Activated naive CD8-positive, alpha-beta T cell treated with anti-CD3 and anti-CD28 coated beads, Interleukin-2, amount 10 ng/mL, durations not matched to agents 7 days and 5 days (primary cell): ENCODE measurements at regions not wholly inside any gene's neighbourhood (a gene's known extent, or its start where the extent isn't known, plus 50 kb on each side); places are given as distances from the start of the nearest gene placed in this dataset.
A peak's percentile ranks its signal among the peaks of the same experiment; 100 is the strongest.

Source experiments
- ATAC-seq: fragments of 150-1000 bp; cut with Tn5 transposase; one replicate; pipeline ENCODE4 v1.10.0; 2021; ENCODE audit warnings: low read depth, moderate library complexity
- POLR2A ChIA-PET: fragments of 350-600 bp; sonication (Branson Sonifier 250); formaldehyde crosslinking; loops from one replicate; lab custom pipeline; 2021; ENCODE audit warnings: antibody characterized with exemption; lab: Charles Lee
- DNase-seq: peaks from one replicate; pipeline ENCODE4 v3.0.0; 2021
- H3K27ac Mint-ChIP-seq: one replicate; pipeline ENCODE4 v1.8.0; 2022; ENCODE audit warnings: mild to moderate bottlenecking, mixed read lengths
- H3K27me3 Mint-ChIP-seq: one replicate; pipeline ENCODE4 v1.8.0; 2022; ENCODE audit warnings: mild to moderate bottlenecking, moderate library complexity, mixed read lengths
- H3K36me3 Mint-ChIP-seq: one replicate; pipeline ENCODE4 v1.8.0; 2021; ENCODE audit warnings: mild to moderate bottlenecking, mixed read lengths
- H3K4me1 Mint-ChIP-seq: one replicate; pipeline ENCODE4 v1.8.0; 2021; ENCODE audit warnings: mixed read lengths
- H3K4me3 Mint-ChIP-seq: one replicate; pipeline ENCODE4 v1.8.0; 2022; ENCODE audit warnings: mild to moderate bottlenecking, moderate library complexity, mixed read lengths
- H3K9me3 Mint-ChIP-seq: one replicate; pipeline ENCODE4 v1.8.0; 2021; ENCODE audit warnings: mixed read lengths

- Mint-ChIP-seq H3K4me1 (peaks cover 14% of the 10 kb centered on the region), H3K27me3 (peaks cover 27% of the 10 kb centered on the region), H3K27ac (no peak overlapping the region), H3K36me3 (no peaks in the 10 kb centered on the region), H3K4me3 (no peak overlapping the region), H3K9me3 (peaks cover 2% of the 10 kb centered on the region)
- no peak for ATAC-seq
- no peak for DNase-seq
- POLR2A ChIA-PET, result no interaction called here
Observed at GRCh38 chr2:128732976-128733431, 414.3 kb upstream of the HS6ST1 start.

- POLR2A ChIA-PET, result no interaction called here
- Mint-ChIP-seq H3K4me1 (peaks cover 12% of the 10 kb centered on the region), H3K4me3 (no peak overlapping the region), H3K27ac (no peak overlapping the region), H3K9me3 (peaks cover 2% of the 10 kb centered on the region), H3K27me3 (peaks cover 27% of the 10 kb centered on the region), H3K36me3 (no peaks in the 10 kb centered on the region)
- no peak for DNase-seq
- no peak for ATAC-seq
Observed at GRCh38 chr2:128733450-128733849, 414.8 kb upstream of the HS6ST1 start.

GRCh38 chr2:128734521-128735295, 416.0 kb upstream of the HS6ST1 start:
- peak; percentile 48 for DNase-seq
- Mint-ChIP-seq H3K4me1 (peaks cover 12% of the 10 kb centered on the region), H3K27ac (peak overlapping the region; percentile 57), H3K36me3 (no peaks in the 10 kb centered on the region), H3K27me3 (peaks cover 27% of the 10 kb centered on the region), H3K4me3 (peak overlapping the region; percentile 45), H3K9me3 (no peaks in the 10 kb centered on the region)
- ATAC-seq, result peak; percentile 78
- POLR2A ChIA-PET, result no interaction called here

- H3K27me3 Mint-ChIP-seq, result peaks cover 27% of the 10 kb centered on the region
- ATAC-seq (no peak), DNase-seq (no peak)
- POLR2A ChIA-PET, result no interaction called here
- H3K9me3 Mint-ChIP-seq, result no peaks in the 10 kb centered on the region
- no peak overlapping the region for H3K27ac Mint-ChIP-seq
- peaks cover 12% of the 10 kb centered on the region for H3K4me1 Mint-ChIP-seq
- peak overlapping the region; percentile 45 for H3K4me3 Mint-ChIP-seq
- H3K36me3 Mint-ChIP-seq, result no peaks in the 10 kb centered on the region
Observed at GRCh38 chr2:128735296-128735960, 416.8 kb upstream of the HS6ST1 start.

GRCh38 chr2:128736046-128736688, 417.5 kb upstream of the HS6ST1 start:
- peaks cover 12% of the 10 kb centered on the region for H3K4me1 Mint-ChIP-seq
- POLR2A ChIA-PET, result no interaction called here
- no peaks in the 10 kb centered on the region for H3K36me3 Mint-ChIP-seq
- peaks cover 32% of the 10 kb centered on the region for H3K27me3 Mint-ChIP-seq
- ATAC-seq (no peak), DNase-seq (no peak)
- no peak overlapping the region for H3K27ac Mint-ChIP-seq
- peak overlapping the region; percentile 65 for H3K4me3 Mint-ChIP-seq
- H3K9me3 Mint-ChIP-seq, result no peaks in the 10 kb centered on the region

GRCh38 chr2:128736689-128737545, 418.2 kb upstream of the HS6ST1 start:
- H3K27ac Mint-ChIP-seq, result peak overlapping the region; percentile 40
- POLR2A ChIA-PET, result no interaction called here
- no peaks in the 10 kb centered on the region for H3K36me3 Mint-ChIP-seq
- DNase-seq (peak; percentile 80), ATAC-seq (peak; percentile 40)
- no peaks in the 10 kb centered on the region for H3K9me3 Mint-ChIP-seq
- H3K4me3 Mint-ChIP-seq, result peak overlapping the region; percentile 65
- peaks cover 12% of the 10 kb centered on the region for H3K4me1 Mint-ChIP-seq
- H3K27me3 Mint-ChIP-seq, result peaks cover 36% of the 10 kb centered on the region

- peaks cover 12% of the 10 kb centered on the region for H3K4me1 Mint-ChIP-seq
- H3K36me3 Mint-ChIP-seq, result no peaks in the 10 kb centered on the region
- no peak overlapping the region for H3K27ac Mint-ChIP-seq
- DNase-seq (no peak), ATAC-seq (no peak)
- peaks cover 36% of the 10 kb centered on the region for H3K27me3 Mint-ChIP-seq
- H3K4me3 Mint-ChIP-seq, result no peak overlapping the region
- POLR2A ChIA-PET, result no interaction called here
- no peaks in the 10 kb centered on the region for H3K9me3 Mint-ChIP-seq
Observed at GRCh38 chr2:128737546-128737826, 418.8 kb upstream of the HS6ST1 start.

GRCh38 chr2:128738446-128739110, 419.9 kb upstream of the HS6ST1 start:
- Mint-ChIP-seq H3K4me3 (no peak overlapping the region), H3K27ac (no peak overlapping the region), H3K36me3 (no peaks in the 10 kb centered on the region), H3K4me1 (peaks cover 12% of the 10 kb centered on the region), H3K9me3 (no peaks in the 10 kb centered on the region), H3K27me3 (peaks cover 28% of the 10 kb centered on the region)
- POLR2A ChIA-PET, result no interaction called here
- ATAC-seq (no peak), DNase-seq (no peak)

GRCh38 chr2:128742467-128742866, 423.8 kb upstream of the HS6ST1 start:
- Mint-ChIP-seq H3K4me3 (no peak overlapping the region), H3K27me3 (peaks cover 42% of the 10 kb centered on the region), H3K9me3 (no peaks in the 10 kb centered on the region), H3K27ac (no peak overlapping the region), H3K36me3 (no peaks in the 10 kb centered on the region), H3K4me1 (no peaks in the 10 kb centered on the region)
- POLR2A ChIA-PET, result no interaction called here
- DNase-seq, result no peak
- ATAC-seq, result no peak

- Mint-ChIP-seq H3K36me3 (no peaks in the 10 kb centered on the region), H3K4me1 (no peaks in the 10 kb centered on the region), H3K4me3 (no peak overlapping the region), H3K27ac (no peak overlapping the region), H3K9me3 (no peaks in the 10 kb centered on the region), H3K27me3 (peaks cover 36% of the 10 kb centered on the region)
- no peak for DNase-seq
- POLR2A ChIA-PET, result no interaction called here
- no peak for ATAC-seq
Observed at GRCh38 chr2:128745946-128746345, 427.3 kb upstream of the HS6ST1 start.

GRCh38 chr2:128746356-128746755, 427.7 kb upstream of the HS6ST1 start:
- no peak overlapping the region for H3K4me3 Mint-ChIP-seq
- H3K27me3 Mint-ChIP-seq, result peaks cover 36% of the 10 kb centered on the region
- no peaks in the 10 kb centered on the region for H3K36me3 Mint-ChIP-seq
- no peak for DNase-seq
- POLR2A ChIA-PET, result no interaction called here
- ATAC-seq, result no peak
- H3K27ac Mint-ChIP-seq, result no peak overlapping the region
- no peaks in the 10 kb centered on the region for H3K4me1 Mint-ChIP-seq
- H3K9me3 Mint-ChIP-seq, result no peaks in the 10 kb centered on the region

GRCh38 chr2:128748336-128748735, 429.7 kb upstream of the HS6ST1 start:
- ATAC-seq (no peak), DNase-seq (no peak)
- Mint-ChIP-seq H3K27ac (no peak overlapping the region), H3K27me3 (peaks cover 32% of the 10 kb centered on the region), H3K36me3 (no peaks in the 10 kb centered on the region), H3K4me3 (no peak overlapping the region), H3K4me1 (no peaks in the 10 kb centered on the region), H3K9me3 (no peaks in the 10 kb centered on the region)
- POLR2A ChIA-PET, result no interaction called here
